Endothelial cell (in vitro differentiated cells): ENCODE measurements at regions not wholly inside any gene's neighbourhood (a gene's known extent, or its start where the extent isn't known, plus 50 kb on each side); places are given as distances from the start of the nearest gene placed in this dataset.
A peak's percentile ranks its signal among the peaks of the same experiment; 100 is the strongest.

Experiments
- DNase-seq: peaks from one replicate; pipeline ENCODE4 v3.0.0; 2021; ENCODE audit warnings: low spot score
- H3K27ac Mint-ChIP-seq: one replicate; pipeline ENCODE4 v1.8.0; 2021; ENCODE audit warnings: mixed read lengths, inconsistent platforms; ENCODE audit not compliant: unreplicated experiment
- H3K27me3 Mint-ChIP-seq: one replicate; pipeline ENCODE4 v1.8.0; 2021; ENCODE audit warnings: mild to moderate bottlenecking, moderate library complexity, mixed read lengths, inconsistent platforms; ENCODE audit not compliant: unreplicated experiment
- H3K36me3 Mint-ChIP-seq: one replicate; pipeline ENCODE4 v1.8.0; 2021; ENCODE audit warnings: mild to moderate bottlenecking, low read depth, mixed read lengths, inconsistent platforms; ENCODE audit not compliant: unreplicated experiment
- H3K4me1 Mint-ChIP-seq: one replicate; pipeline ENCODE4 v1.8.0; 2021; ENCODE audit warnings: mild to moderate bottlenecking, mixed read lengths, inconsistent platforms; ENCODE audit not compliant: unreplicated experiment
- H3K4me3 Mint-ChIP-seq: one replicate; pipeline ENCODE4 v1.8.0; 2021; ENCODE audit warnings: mild to moderate bottlenecking, mixed read lengths, inconsistent platforms; ENCODE audit not compliant: unreplicated experiment
- H3K9me3 Mint-ChIP-seq: one replicate; pipeline ENCODE4 v1.8.0; 2021; ENCODE audit warnings: mixed read lengths, inconsistent platforms; ENCODE audit not compliant: unreplicated experiment
- TF ChIP-seq, protein P1 (sequence below): fragments of 200-600 bp; sonication (generic); IDR thresholded peaks from one replicate; pipeline ENCODE4 v1.5.0; 2021; ENCODE audit warnings: antibody characterized with exemption; ENCODE audit not compliant: unreplicated experiment

DNA sequence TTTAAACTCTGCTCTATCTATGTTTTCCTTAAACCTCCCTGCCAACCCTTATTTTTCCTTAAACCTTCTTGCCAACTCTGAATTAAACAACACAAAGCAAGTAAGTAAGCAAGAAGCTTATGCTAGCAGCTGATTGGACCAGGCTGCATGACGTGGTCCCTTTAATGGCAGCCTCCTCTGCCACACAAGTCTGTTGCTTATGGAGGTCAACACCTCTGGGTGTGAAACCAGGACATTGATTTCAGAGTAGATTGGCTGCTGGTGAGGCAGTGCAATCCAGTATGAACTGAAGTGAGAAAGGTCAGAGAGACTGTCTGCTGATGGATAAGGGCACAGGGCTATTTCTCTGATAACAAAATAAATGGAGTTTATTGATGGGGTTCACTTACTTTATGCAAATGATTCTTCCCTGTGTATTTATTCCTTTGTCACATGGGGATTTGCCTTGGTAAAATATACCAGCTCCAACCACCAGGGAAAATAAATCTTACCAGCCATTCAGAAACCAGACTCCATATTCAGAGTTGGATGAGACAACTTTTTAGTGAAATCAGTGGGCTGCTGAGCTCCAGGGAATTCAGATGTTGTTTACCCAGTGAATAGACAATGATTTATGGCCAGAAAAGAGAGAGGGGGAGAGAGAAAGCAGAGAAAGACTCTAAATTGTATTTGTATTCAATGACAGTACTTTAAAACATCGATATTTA is 112.2 kb upstream of the NCKAP5 start:
- Mint-ChIP-seq H3K9me3 (no peaks in the 10 kb centered on the region), H3K27me3 (no peaks in the 10 kb centered on the region), H3K36me3 (no peaks in the 10 kb centered on the region), H3K4me3 (no peak overlapping the region), H3K4me1 (peaks cover 3% of the 10 kb centered on the region), H3K27ac (no peak overlapping the region)
- TF ChIP-seq, protein P1, sequence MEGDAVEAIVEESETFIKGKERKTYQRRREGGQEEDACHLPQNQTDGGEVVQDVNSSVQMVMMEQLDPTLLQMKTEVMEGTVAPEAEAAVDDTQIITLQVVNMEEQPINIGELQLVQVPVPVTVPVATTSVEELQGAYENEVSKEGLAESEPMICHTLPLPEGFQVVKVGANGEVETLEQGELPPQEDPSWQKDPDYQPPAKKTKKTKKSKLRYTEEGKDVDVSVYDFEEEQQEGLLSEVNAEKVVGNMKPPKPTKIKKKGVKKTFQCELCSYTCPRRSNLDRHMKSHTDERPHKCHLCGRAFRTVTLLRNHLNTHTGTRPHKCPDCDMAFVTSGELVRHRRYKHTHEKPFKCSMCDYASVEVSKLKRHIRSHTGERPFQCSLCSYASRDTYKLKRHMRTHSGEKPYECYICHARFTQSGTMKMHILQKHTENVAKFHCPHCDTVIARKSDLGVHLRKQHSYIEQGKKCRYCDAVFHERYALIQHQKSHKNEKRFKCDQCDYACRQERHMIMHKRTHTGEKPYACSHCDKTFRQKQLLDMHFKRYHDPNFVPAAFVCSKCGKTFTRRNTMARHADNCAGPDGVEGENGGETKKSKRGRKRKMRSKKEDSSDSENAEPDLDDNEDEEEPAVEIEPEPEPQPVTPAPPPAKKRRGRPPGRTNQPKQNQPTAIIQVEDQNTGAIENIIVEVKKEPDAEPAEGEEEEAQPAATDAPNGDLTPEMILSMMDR = peak; percentile 53
- no peak for DNase-seq

DNA sequence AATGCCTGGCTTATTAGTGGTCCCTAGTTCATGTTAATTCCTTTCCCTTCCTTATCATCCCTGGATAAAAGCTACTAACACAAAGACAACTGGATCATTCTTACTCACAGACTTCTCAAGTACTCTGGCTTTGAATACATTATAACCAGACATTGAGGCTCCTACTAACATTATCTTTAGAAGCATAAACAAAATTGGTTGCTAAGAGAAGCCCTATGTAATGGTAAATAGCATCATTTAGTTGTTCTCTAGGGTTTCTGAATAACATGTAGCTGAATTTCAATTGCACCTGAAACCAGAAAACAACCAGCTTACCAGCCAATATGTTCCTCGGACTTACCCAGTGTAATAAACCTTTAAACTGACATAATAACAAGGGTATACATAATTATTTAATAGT is 114.1 kb upstream of the NCKAP5 start:
- H3K9me3 Mint-ChIP-seq = no peaks in the 10 kb centered on the region
- no peak for DNase-seq
- no peaks in the 10 kb centered on the region for H3K36me3 Mint-ChIP-seq
- no peaks in the 10 kb centered on the region for H3K27me3 Mint-ChIP-seq
- TF ChIP-seq, protein P1 = no peak
- no peak overlapping the region for H3K27ac Mint-ChIP-seq
- H3K4me3 Mint-ChIP-seq = no peak overlapping the region
- peaks cover 3% of the 10 kb centered on the region for H3K4me1 Mint-ChIP-seq

DNA sequence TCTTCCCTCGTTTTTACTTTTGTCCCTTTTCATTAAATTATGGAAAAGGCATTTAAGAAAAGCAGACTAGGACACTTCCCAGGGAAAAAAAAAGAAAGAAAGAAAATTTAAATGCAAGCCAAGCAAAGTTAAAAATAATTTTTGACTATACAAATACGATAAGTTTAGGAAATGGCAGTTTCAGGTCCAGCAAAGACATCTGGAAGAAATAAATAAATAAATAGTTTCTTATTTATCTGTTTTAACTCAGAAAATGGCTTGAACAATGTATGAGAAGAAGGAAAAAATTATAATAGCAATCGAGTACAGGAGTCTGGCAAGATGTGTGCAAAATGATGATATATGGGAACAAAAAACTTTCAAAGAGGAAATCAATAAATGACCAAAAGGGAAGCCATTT is 114.6 kb upstream of the NCKAP5 start:
- TF ChIP-seq, protein P1 = no peak
- DNase-seq = no peak
- no peak overlapping the region for H3K4me3 Mint-ChIP-seq
- no peak overlapping the region for H3K27ac Mint-ChIP-seq
- no peaks in the 10 kb centered on the region for H3K9me3 Mint-ChIP-seq
- H3K27me3 Mint-ChIP-seq = no peaks in the 10 kb centered on the region
- no peaks in the 10 kb centered on the region for H3K36me3 Mint-ChIP-seq
- peaks cover 3% of the 10 kb centered on the region for H3K4me1 Mint-ChIP-seq

DNA sequence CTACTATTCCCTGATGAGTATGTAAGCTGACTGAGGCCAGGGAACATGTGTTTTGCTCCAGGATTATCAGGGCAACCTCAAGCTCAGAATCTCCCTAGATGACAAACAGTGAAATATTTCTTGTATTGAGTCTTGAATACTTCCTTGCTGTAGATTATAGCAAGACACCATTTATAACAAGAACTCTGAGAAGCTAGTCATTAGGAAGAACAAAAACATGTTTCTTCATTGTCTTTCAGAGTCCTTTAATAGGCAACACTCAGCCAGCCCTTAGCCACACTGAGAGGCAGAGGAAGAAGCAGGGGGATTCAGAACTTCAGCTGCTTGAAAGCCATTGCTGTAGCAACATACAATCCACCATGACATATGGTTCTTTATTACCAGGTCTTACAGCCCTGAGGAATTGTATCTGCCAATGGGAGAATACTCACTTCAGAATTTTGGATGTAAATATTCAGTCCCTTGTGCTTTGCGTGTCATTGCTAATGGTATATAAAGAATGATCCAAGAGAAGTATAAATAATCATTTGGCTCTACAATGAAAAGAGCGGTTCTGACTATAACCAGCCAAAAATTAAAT is 117.5 kb upstream of the NCKAP5 start:
- no peak overlapping the region for H3K4me3 Mint-ChIP-seq
- H3K9me3 Mint-ChIP-seq = no peaks in the 10 kb centered on the region
- TF ChIP-seq, protein P1 = no peak
- H3K27me3 Mint-ChIP-seq = no peaks in the 10 kb centered on the region
- H3K27ac Mint-ChIP-seq = no peak overlapping the region
- H3K4me1 Mint-ChIP-seq = peaks cover 3% of the 10 kb centered on the region
- H3K36me3 Mint-ChIP-seq = no peaks in the 10 kb centered on the region
- DNase-seq = no peak

DNA sequence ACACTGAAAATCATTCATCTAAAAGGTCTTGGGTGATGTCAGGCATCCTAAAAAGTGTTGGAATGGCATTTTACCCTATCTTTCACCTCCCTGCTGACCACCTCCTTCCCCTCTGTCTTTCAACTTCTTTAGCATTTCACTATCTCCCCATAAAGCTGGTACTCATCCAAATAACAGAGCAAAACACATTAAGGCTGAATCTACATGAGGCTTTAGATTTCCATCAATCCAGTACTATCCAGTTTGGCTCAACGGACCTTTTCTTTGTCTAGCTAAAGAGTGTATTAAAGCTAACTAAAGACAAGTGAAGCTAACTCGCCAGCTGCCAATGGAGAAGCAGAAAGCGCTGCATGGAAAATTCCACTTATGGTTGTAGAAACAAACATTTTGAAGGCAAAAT is 122.5 kb upstream of the NCKAP5 start:
- TF ChIP-seq, protein P1 = no peak

More for the DNA sequence above, 122.5 kb upstream of the NCKAP5 start:
- DNase-seq = no peak
- H3K4me1 Mint-ChIP-seq = no peaks in the 10 kb centered on the region
- no peaks in the 10 kb centered on the region for H3K27me3 Mint-ChIP-seq
- H3K36me3 Mint-ChIP-seq = no peaks in the 10 kb centered on the region
- no peaks in the 10 kb centered on the region for H3K9me3 Mint-ChIP-seq
- H3K4me3 Mint-ChIP-seq = no peak overlapping the region
- H3K27ac Mint-ChIP-seq = no peak overlapping the region
